DND-41 (cell line): ENCODE measurements at regions not wholly inside any gene's neighbourhood (a gene's known extent, or its start where the extent isn't known, plus 50 kb on each side); places are given as distances from the start of the nearest gene placed in this dataset.

Experiments used
- CTCF ChIP-seq: IDR thresholded peaks from 2 replicates; pipeline ENCODE4 v1.5.1; 2012; ENCODE audit warnings: borderline replicate concordance, low read length, moderate library complexity, mild to moderate bottlenecking; ENCODE audit not compliant: poor library complexity, severe bottlenecking; ENCODE audit errors: extremely low read depth
- EZH2 ChIP-seq: IDR thresholded peaks from 3 replicates; pipeline ENCODE4 v1.6.1; 2012; ENCODE audit warnings: borderline replicate concordance, low read depth, mild to moderate bottlenecking, moderate library complexity, low read length, inconsistent platforms; ENCODE audit not compliant: severe bottlenecking

GRCh38 chr6:91433660-91434534 is 847.0 kb upstream of the MAP3K7 start:
- no peak for TF ChIP-seq CTCF
- TF ChIP-seq EZH2 = no peak
